CMK (cell line): ENCODE measurements at regions not wholly inside any gene's neighbourhood (a gene's known extent, or its start where the extent isn't known, plus 50 kb on each side); places are given as distances from the start of the nearest gene placed in this dataset.
"Not testable (repeated sequence)": the region's sequence is repeated elsewhere in the genome, so short reads cannot be mapped to it uniquely, and the experiment has no call there.

Experiments used
- DNase-seq: peaks from one replicate; pipeline ENCODE4 v3.0.0-alpha.2; 2010; ENCODE audit warnings: low read depth

GRCh38 chr4:115219862-115220261 is 106.4 kb upstream of the NDST4 start:
- DNase-seq = no peak

- no peak for DNase-seq
Measured at GRCh38 chr4:115219315-115219860, 106.0 kb upstream of the NDST4 start.

GRCh38 chr4:115215935-115216334 is 102.5 kb upstream of the NDST4 start:
- no peak for DNase-seq

GRCh38 chr4:115213716-115214115 is 100.3 kb upstream of the NDST4 start:
- no peak for DNase-seq

- no peak for DNase-seq
Measured at GRCh38 chr4:115201042-115201330, 87.6 kb upstream of the NDST4 start.

- not testable (repeated sequence) for DNase-seq
Measured at GRCh38 chr4:115200201-115201041, 87.0 kb upstream of the NDST4 start.

- DNase-seq = not testable (repeated sequence)
Measured at GRCh38 chr4:115194612-115195011, 81.2 kb upstream of the NDST4 start.

GRCh38 chr4:115190529-115190928 is 77.1 kb upstream of the NDST4 start:
- no peak for DNase-seq

- no peak for DNase-seq
Measured at GRCh38 chr4:115187136-115187535, 73.7 kb upstream of the NDST4 start.

- DNase-seq = not testable (repeated sequence)
Measured at GRCh38 chr4:115179438-115180062, 66.1 kb upstream of the NDST4 start.

- DNase-seq = not testable (repeated sequence)
Measured at GRCh38 chr4:115178687-115179086, 65.3 kb upstream of the NDST4 start.

GRCh38 chr4:115171220-115171619 is 57.8 kb upstream of the NDST4 start:
- DNase-seq = no peak

- no peak for DNase-seq
Measured at GRCh38 chr4:115165503-115165902, 52.1 kb upstream of the NDST4 start.
